SJCRH30 (cell line): ENCODE measurements at regions not wholly inside any gene's neighbourhood (a gene's known extent, or its start where the extent isn't known, plus 50 kb on each side); places are given as distances from the start of the nearest gene placed in this dataset.
"Not testable (repeated sequence)": the region's sequence is repeated elsewhere in the genome, so short reads cannot be mapped to it uniquely, and the experiment has no call there.

Experiments
- DNase-seq, 2 experiments: peaks; one replicate each; pipeline ENCODE4 v3.0.0-alpha.2; 2015 to 2020
- H3K27ac ChIP-seq: fragments of 250-450 bp; sonication (Bioruptor Pico); 2 replicates; pipeline ENCODE4 v1.5.1; 2020; ENCODE audit warnings: mild to moderate bottlenecking, moderate library complexity
- H3K27me3 ChIP-seq: fragments of 250-450 bp; sonication (Bioruptor Pico); 2 replicates; pipeline ENCODE4 v1.5.1; 2020; ENCODE audit warnings: mild to moderate bottlenecking, moderate library complexity
- H3K36me3 ChIP-seq: fragments of 250-450 bp; sonication (Bioruptor Pico); 2 replicates; pipeline ENCODE4 v1.5.1; 2020; ENCODE audit warnings: mild to moderate bottlenecking, moderate library complexity
- H3K4me1 ChIP-seq: fragments of 250-450 bp; sonication (Bioruptor Pico); 2 replicates; pipeline ENCODE4 v1.5.1; 2020; ENCODE audit warnings: mild to moderate bottlenecking, moderate library complexity
- H3K4me3 ChIP-seq: fragments of 250-450 bp; sonication (Bioruptor Pico); 2 replicates; pipeline ENCODE4 v1.5.1; 2020; ENCODE audit warnings: mild to moderate bottlenecking, moderate library complexity
- H3K9me3 ChIP-seq: fragments of 250-450 bp; sonication (Bioruptor Pico); replicated peaks from 2 replicates; pipeline ENCODE4 v1.5.1; 2020; ENCODE audit warnings: mild to moderate bottlenecking, moderate library complexity

- H3K4me3 ChIP-seq, DNase-seq, H3K9me3 ChIP-seq, H3K27me3 ChIP-seq, H3K36me3 ChIP-seq, H3K4me1 ChIP-seq, H3K27ac ChIP-seq: not testable (repeated sequence)
These were observed 138.3 kb downstream of the KLRB1 start for GRCh38 chr12:9469463-9469862.

GRCh38 chr12:9468998-9469397 lies 138.7 kb downstream of the KLRB1 start:
- not testable (repeated sequence) for H3K36me3 ChIP-seq, H3K27me3 ChIP-seq, H3K4me1 ChIP-seq, H3K4me3 ChIP-seq, H3K9me3 ChIP-seq, H3K27ac ChIP-seq
- peak; percentile 29 to 47 for DNase-seq

GRCh38 chr12:9468144-9468543 lies 139.6 kb downstream of the KLRB1 start:
- not testable (repeated sequence) for H3K4me1 ChIP-seq, H3K27me3 ChIP-seq, H3K36me3 ChIP-seq, DNase-seq, H3K4me3 ChIP-seq, H3K9me3 ChIP-seq, H3K27ac ChIP-seq

GRCh38 chr12:9464408-9464807 lies 143.3 kb downstream of the KLRB1 start:
- Histone ChIP-seq H3K36me3 (no peaks in the 10 kb centered on the region), H3K9me3 (no peaks in the 10 kb centered on the region), H3K4me1 (no peaks in the 10 kb centered on the region), H3K4me3 (no peak overlapping the region), H3K27ac (no peak overlapping the region), H3K27me3 (no peaks in the 10 kb centered on the region)
- no peak for DNase-seq

- not testable (repeated sequence) for H3K36me3 ChIP-seq, H3K9me3 ChIP-seq, H3K27ac ChIP-seq, H3K27me3 ChIP-seq, DNase-seq, H3K4me1 ChIP-seq, H3K4me3 ChIP-seq
These were observed 152.2 kb downstream of the KLRB1 start for GRCh38 chr12:9455516-9455915.

- H3K36me3 ChIP-seq, DNase-seq, H3K27me3 ChIP-seq, H3K9me3 ChIP-seq, H3K4me3 ChIP-seq, H3K27ac ChIP-seq, H3K4me1 ChIP-seq: not testable (repeated sequence)
These were observed 153.7 kb downstream of the KLRB1 start for GRCh38 chr12:9454021-9454420.

- H3K4me1 ChIP-seq, DNase-seq, H3K4me3 ChIP-seq, H3K27me3 ChIP-seq, H3K27ac ChIP-seq, H3K36me3 ChIP-seq, H3K9me3 ChIP-seq: not testable (repeated sequence)
These were observed 157.6 kb downstream of the KLRB1 start for GRCh38 chr12:9450127-9450567.

- H3K27ac ChIP-seq, H3K36me3 ChIP-seq, H3K27me3 ChIP-seq, H3K4me1 ChIP-seq, H3K4me3 ChIP-seq, H3K9me3 ChIP-seq: not testable (repeated sequence)
- DNase-seq = peak in 1 of 2 experiments; percentile 12
These were observed 158.0 kb downstream of the KLRB1 start for GRCh38 chr12:9449657-9450126.

- no peaks in the 10 kb centered on the region for H3K27me3 ChIP-seq
- no peak overlapping the region for H3K27ac ChIP-seq
- no peaks in the 10 kb centered on the region for H3K4me1 ChIP-seq
- H3K36me3 ChIP-seq = no peaks in the 10 kb centered on the region
- no peak overlapping the region for H3K4me3 ChIP-seq
- no peaks in the 10 kb centered on the region for H3K9me3 ChIP-seq
- peak in 1 of 2 experiments; percentile 1 for DNase-seq
These were observed 158.5 kb downstream of the KLRB1 start for GRCh38 chr12:9449181-9449580.

- H3K9me3 ChIP-seq, H3K36me3 ChIP-seq, H3K27me3 ChIP-seq, H3K4me1 ChIP-seq, H3K27ac ChIP-seq: not testable (repeated sequence)
- DNase-seq = peak in 1 of 2 experiments; percentile 1
- peak overlapping the region; percentile 77 for H3K4me3 ChIP-seq
These were observed 159.1 kb downstream of the KLRB1 start for GRCh38 chr12:9448648-9449047.

GRCh38 chr12:9447791-9448614 lies 159.7 kb downstream of the KLRB1 start:
- H3K9me3 ChIP-seq, H3K36me3 ChIP-seq, H3K27me3 ChIP-seq, H3K4me1 ChIP-seq: not testable (repeated sequence)
- Histone ChIP-seq H3K4me3 (peak overlapping the region; percentile 77), H3K27ac (peak overlapping the region; percentile 83)
- peak; percentile 89 to 91 for DNase-seq

GRCh38 chr12:9446883-9447761 lies 160.6 kb downstream of the KLRB1 start:
- H3K36me3 ChIP-seq, H3K4me1 ChIP-seq, H3K27me3 ChIP-seq, H3K9me3 ChIP-seq, H3K27ac ChIP-seq: not testable (repeated sequence)
- peak in 1 of 2 experiments; percentile 13 for DNase-seq
- H3K4me3 ChIP-seq = peak overlapping the region; percentile 77; the same call in 1 of the 2 replicates

- not testable (repeated sequence) for H3K27ac ChIP-seq, H3K4me3 ChIP-seq, H3K27me3 ChIP-seq, H3K4me1 ChIP-seq, DNase-seq, H3K9me3 ChIP-seq, H3K36me3 ChIP-seq
These were observed 167.3 kb downstream of the KLRB1 start for GRCh38 chr12:9440428-9440827.

GRCh38 chr12:9435682-9436081 lies 172.0 kb downstream of the KLRB1 start:
- DNase-seq, H3K9me3 ChIP-seq, H3K4me3 ChIP-seq, H3K36me3 ChIP-seq, H3K27me3 ChIP-seq, H3K27ac ChIP-seq, H3K4me1 ChIP-seq: not testable (repeated sequence)

- H3K4me1 ChIP-seq, H3K27ac ChIP-seq, H3K36me3 ChIP-seq, H3K9me3 ChIP-seq, H3K27me3 ChIP-seq, DNase-seq, H3K4me3 ChIP-seq: not testable (repeated sequence)
These were observed 177.3 kb downstream of the KLRB1 start for GRCh38 chr12:9430385-9430784.
